ENCODE measurements at regions not wholly inside any gene's neighbourhood (a gene's known extent, or its start where the extent isn't known, plus 50 kb on each side); places are given as distances from the start of the nearest gene placed in this dataset.

DNA sequence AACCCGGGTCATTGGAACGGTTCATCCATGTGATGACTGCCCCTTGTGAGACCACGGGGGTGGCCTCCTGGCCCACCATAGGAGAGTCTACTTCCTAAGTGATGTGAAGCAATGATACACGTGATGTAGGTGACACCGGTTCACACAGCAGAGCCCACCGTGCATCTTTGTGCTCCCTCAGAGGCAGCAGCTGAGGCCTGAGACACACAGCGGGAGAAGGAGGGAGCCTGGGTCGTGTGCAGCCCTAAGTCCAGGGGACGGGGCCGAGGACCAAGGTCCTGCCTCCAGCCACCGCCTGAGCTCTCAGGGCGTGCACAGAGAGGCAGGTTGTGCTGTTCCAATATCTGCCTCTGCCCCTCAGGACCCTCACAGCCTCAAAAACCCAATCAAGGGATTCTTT lies 377.2 kb upstream of the SALL3 start:
- Histone ChIP-seq H3K27me3 (ENCODE audit: low read depth) (no peaks in the 10 kb centered on the region), H3K4me3 (no peak overlapping the region), H3K9me3 (no peaks in the 10 kb centered on the region), H3K4me1 (no peaks in the 10 kb centered on the region), H3K36me3 (replicated peaks) (no peaks in the 10 kb centered on the region)
- in situ Hi-C loops (cut with MboI; ENCODE audit: low sequenced_read_pairs) = no loop called here
- no peak for DNase-seq (ENCODE audit: low spot score in 2 of 2)

DNA sequence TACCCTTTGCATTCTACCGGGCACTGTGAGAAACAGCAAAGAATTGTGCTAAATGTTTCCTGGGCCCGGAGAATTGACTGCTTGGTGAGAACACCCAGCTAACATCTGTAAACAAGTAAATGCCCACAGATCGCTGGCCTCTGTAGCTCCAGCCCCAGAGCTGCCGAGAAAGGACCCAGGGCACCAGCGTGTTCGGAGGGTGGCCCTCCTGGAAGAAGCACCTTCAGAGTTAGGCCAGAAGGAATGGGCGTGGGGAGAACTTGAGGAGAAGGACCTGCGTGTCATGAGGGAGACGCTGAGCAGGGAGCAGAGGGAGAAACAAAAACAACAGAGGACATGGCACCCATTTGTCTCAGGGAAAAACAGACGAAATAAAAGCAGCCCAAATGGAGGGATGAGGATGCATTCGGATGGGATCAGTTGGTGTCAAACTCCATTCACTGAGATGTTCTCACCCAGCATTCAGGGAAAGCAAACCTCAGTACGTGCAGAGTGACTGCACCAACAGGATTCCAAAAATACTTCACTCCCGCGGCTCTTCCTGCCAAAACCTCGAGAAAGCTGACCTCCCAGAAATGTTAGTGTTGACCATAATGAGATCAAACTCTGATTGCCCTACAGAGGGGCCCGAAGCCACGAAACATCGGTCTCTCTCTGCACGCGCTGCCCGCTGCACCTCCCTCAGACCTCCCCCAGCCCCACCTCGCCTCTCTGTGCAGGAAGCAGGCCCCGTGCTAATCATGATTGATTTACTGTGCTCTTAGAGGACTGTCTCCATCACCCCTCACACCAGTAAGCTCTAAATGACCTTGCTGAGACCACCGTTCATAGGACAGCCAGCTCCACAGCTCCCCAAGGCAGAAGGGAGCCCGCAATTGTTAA lies 376.3 kb upstream of the SALL3 start:
- no peaks in the 10 kb centered on the region for H3K27me3 ChIP-seq (ENCODE audit: low read depth)
- no peak for DNase-seq (ENCODE audit: low spot score in 2 of 2)
- H3K9me3 ChIP-seq = no peaks in the 10 kb centered on the region
- H3K4me3 ChIP-seq = no peak overlapping the region
- H3K36me3 ChIP-seq (replicated peaks) = no peaks in the 10 kb centered on the region
- in situ Hi-C loops (cut with MboI; ENCODE audit: low sequenced_read_pairs) = no loop called here
- H3K4me1 ChIP-seq = no peaks in the 10 kb centered on the region

DNA sequence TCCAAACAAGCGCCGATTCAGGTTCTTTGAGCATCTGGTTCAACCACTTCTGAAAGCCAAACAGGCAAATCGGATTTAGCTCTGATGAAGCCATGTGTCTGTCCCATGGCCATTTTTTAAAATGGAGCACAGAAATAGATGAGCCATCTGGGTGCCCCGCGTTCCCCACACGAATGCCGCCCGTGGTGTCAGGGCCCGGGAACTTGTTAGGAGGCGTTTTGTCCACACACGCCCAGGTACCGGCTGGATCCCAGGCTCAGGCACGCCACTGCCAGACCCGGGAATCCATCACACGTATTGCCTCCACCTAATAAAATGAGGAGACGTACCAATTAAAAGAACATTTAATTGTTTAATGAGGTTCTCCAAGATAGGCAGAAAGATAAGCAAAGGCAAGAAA lies 374.4 kb upstream of the SALL3 start:
- in situ Hi-C loops (cut with MboI; ENCODE audit: low sequenced_read_pairs) = no loop called here
- Histone ChIP-seq H3K36me3 (replicated peaks) (no peaks in the 10 kb centered on the region), H3K27me3 (ENCODE audit: low read depth) (no peaks in the 10 kb centered on the region), H3K9me3 (no peaks in the 10 kb centered on the region), H3K4me1 (no peaks in the 10 kb centered on the region), H3K4me3 (no peak overlapping the region)
- DNase-seq (ENCODE audit: low spot score in 2 of 2) = no peak

DNA sequence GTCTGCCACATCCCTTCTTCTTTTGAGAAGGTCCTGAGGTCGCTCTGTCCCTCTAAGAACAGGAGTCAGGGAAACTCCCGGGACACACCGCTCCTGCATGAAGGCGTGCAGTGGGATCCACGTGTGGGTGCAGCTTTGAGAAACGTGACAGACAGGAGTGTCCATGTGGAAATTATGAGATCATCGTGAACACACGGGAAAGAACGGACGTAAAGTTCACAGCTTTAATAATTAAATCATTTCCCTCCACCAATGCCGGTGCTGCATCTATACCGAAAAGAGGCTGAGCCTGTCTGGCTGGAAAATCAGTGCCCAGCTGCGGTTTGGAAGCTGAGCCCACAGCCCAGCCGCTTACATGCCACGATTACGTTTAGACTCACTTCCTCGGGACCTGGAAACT lies 372.4 kb upstream of the SALL3 start:
- DNase-seq (ENCODE audit: low spot score in 2 of 2) = no peak
- Histone ChIP-seq H3K9me3 (no peaks in the 10 kb centered on the region), H3K36me3 (replicated peaks) (no peaks in the 10 kb centered on the region), H3K4me1 (no peaks in the 10 kb centered on the region), H3K27me3 (ENCODE audit: low read depth) (no peaks in the 10 kb centered on the region), H3K4me3 (no peak overlapping the region)
- in situ Hi-C loops (cut with MboI; ENCODE audit: low sequenced_read_pairs) = no loop called here

DNA sequence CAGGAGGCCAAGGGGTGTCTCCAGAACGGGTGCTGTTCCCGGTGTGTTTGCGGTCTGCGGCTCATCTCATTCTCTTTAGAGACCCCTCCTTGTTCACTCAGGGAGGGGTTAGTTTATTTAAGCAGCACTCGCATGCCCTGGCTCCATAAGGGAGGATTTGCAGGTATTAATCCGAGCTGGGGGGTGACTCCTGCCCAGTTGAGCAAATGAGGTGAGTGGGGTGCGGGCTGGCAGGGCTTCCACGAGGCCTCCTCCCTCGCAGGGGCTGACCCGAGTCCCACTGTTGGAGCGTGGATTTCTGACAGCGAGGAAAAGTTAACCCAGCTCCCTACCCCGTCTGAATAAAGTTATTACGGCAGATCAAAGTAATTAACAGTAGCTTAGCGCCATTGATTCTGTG lies 371.8 kb upstream of the SALL3 start:
- DNase-seq (ENCODE audit: low spot score in 2 of 2) = no peak
- no peaks in the 10 kb centered on the region for H3K4me1 ChIP-seq
- H3K36me3 ChIP-seq (replicated peaks) = no peaks in the 10 kb centered on the region
- no peaks in the 10 kb centered on the region for H3K9me3 ChIP-seq
- H3K4me3 ChIP-seq = no peak overlapping the region
- in situ Hi-C loops (cut with MboI; ENCODE audit: low sequenced_read_pairs) = no loop called here
- no peaks in the 10 kb centered on the region for H3K27me3 ChIP-seq (ENCODE audit: low read depth)

DNA sequence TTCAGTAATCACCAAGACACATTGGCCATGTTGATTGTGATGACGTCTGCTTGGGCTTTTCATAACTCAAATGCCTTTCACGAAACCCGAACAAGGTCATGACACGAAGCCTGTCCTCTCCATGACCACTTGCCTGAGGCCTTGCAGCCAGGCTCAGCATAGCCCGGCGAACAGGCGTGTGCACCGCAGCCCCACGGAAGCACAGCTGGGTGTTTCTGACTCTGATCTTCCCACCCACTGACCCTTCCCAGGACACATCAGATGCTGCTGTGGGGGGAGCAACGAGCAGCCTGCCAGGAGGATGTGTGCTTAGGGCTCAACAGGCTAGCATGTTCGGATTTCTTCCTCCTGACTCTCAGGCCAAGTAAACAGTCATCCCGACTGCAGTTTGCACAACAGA lies 369.4 kb upstream of the SALL3 start:
- Histone ChIP-seq H3K27me3 (ENCODE audit: low read depth) (no peaks in the 10 kb centered on the region), H3K4me1 (no peaks in the 10 kb centered on the region), H3K4me3 (no peak overlapping the region), H3K36me3 (replicated peaks) (no peaks in the 10 kb centered on the region), H3K9me3 (no peaks in the 10 kb centered on the region)
- no peak for DNase-seq (ENCODE audit: low spot score in 2 of 2)
- in situ Hi-C loops (cut with MboI; ENCODE audit: low sequenced_read_pairs) = no loop called here

DNA sequence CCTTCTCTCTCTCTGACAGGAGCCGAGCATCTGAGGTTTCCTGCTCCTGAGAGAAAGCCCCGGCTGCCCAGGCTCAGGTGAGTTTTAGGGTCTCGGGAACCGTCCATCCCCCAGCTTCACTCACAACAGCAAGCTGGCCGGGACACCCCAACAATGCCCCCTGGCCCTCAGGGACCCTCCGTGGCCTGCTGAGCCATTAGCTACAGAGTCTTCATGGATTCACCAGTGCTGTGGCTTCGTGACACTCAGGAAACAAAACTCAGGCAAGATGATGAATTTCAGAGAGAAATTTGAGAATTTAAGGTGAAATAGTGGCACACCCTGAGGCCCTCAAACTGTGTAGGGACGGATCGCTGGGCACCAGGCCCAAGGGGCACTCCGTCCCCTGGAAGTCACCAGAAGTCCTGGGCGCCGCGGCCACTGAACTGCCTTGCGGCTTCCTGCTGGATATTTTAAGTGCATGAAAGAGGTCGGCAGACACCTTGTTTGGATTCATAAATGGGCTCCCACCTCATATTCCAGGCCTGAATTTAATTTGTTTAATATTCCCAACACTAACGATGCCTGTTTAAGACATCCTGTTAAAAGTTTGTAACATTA lies 368.3 kb upstream of the SALL3 start:
- Histone ChIP-seq H3K9me3 (no peaks in the 10 kb centered on the region), H3K36me3 (replicated peaks) (no peaks in the 10 kb centered on the region), H3K27me3 (ENCODE audit: low read depth) (no peaks in the 10 kb centered on the region), H3K4me3 (no peak overlapping the region), H3K4me1 (no peaks in the 10 kb centered on the region)
- no peak for DNase-seq (ENCODE audit: low spot score in 2 of 2)
- in situ Hi-C loops (cut with MboI; ENCODE audit: low sequenced_read_pairs) = no loop called here

DNA sequence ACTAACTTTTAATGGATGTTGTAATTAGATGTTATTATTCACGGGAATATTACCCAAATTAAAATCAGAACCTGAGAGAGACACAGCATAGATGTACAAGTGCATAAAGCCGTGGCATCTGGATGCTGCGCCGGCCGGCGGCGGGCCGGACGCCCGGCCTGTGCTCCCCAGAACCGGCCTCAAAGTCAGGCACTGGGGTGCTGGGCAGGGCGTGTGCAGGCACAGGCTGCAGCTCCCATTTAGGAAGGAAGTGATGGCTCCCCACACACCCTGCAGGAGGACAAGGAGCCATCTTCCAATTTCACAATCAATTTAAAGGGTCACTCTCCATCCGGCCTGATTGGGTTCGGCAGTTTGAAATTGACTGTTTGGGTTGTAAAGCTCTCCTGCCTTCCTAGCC lies 367.7 kb upstream of the SALL3 start:
- Histone ChIP-seq H3K9me3 (no peaks in the 10 kb centered on the region), H3K4me3 (no peak overlapping the region), H3K36me3 (replicated peaks) (no peaks in the 10 kb centered on the region), H3K4me1 (no peaks in the 10 kb centered on the region), H3K27me3 (ENCODE audit: low read depth) (no peaks in the 10 kb centered on the region)
- in situ Hi-C loops (cut with MboI; ENCODE audit: low sequenced_read_pairs) = no loop called here
- no peak for DNase-seq (ENCODE audit: low spot score in 2 of 2)

DNA sequence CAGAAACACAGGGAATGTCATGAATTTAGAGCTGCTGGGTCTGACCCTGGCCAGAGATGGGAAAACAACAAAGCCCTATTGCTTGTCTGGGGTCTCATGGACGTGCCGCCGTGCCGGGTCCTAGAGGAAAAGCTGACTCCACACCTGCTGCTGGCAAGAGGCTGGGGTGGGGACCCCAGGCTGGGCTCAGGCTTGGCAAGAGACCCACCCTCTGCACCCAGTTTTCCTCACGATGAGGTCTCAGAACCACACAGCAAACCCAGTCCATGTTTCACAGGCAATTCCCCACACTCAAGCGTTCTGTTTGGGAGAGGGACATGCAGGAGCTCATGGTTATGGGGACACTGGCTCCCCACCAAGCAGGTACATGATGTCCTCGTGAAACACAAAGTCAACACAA lies 367.3 kb upstream of the SALL3 start:
- Histone ChIP-seq H3K27me3 (ENCODE audit: low read depth) (no peaks in the 10 kb centered on the region), H3K36me3 (replicated peaks) (no peaks in the 10 kb centered on the region), H3K4me1 (no peaks in the 10 kb centered on the region), H3K9me3 (no peaks in the 10 kb centered on the region), H3K4me3 (no peak overlapping the region)
- DNase-seq (ENCODE audit: low spot score in 2 of 2) = no peak
- in situ Hi-C loops (cut with MboI; ENCODE audit: low sequenced_read_pairs) = no loop called here

DNA sequence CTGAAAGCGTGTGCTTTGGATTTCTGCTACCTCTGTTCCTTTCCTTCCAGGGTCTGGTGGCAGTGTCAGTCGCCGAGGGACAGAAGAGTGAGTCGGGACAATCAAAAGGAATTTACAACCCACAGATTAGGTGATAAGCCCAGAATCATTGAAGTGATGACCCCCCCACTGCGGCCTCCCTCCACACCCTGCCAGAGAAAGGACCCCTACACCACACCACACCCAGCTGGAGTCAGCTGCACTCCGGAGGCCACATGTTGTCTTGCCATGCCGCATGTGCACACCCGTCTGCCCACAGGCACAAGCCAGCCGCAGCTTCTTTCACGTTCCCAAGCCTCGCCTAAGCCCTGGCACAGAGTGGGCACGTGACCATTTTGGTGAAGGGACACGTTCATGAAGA lies 366.8 kb upstream of the SALL3 start:
- Histone ChIP-seq H3K4me3 (no peak overlapping the region), H3K27me3 (ENCODE audit: low read depth) (no peaks in the 10 kb centered on the region), H3K4me1 (no peaks in the 10 kb centered on the region), H3K9me3 (no peaks in the 10 kb centered on the region), H3K36me3 (replicated peaks) (no peaks in the 10 kb centered on the region)
- no peak for DNase-seq (ENCODE audit: low spot score in 2 of 2)
- in situ Hi-C loops (cut with MboI; ENCODE audit: low sequenced_read_pairs) = no loop called here

DNA sequence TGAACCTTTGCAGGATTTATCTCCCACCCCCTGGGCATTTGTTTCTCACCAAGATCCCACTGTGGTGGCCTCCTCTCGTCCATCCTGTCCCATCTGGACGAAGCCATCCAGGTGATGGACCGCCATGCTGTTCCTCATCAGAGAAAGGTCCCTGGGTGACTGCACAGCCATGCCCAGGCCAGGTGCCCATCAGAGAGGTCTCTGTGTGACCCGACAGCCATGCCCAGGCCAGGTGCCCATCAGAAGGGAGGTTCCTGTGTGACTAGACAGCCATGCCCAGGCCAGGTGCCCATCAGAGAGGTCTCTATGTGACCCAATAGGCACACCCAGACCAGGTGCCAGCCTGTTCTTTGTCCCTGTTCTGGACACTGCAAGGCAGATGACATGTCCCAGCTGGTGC lies 360.9 kb upstream of the SALL3 start:
- no peaks in the 10 kb centered on the region for H3K36me3 ChIP-seq (replicated peaks)
- in situ Hi-C loops (cut with MboI; ENCODE audit: low sequenced_read_pairs) = no loop called here

DNA sequence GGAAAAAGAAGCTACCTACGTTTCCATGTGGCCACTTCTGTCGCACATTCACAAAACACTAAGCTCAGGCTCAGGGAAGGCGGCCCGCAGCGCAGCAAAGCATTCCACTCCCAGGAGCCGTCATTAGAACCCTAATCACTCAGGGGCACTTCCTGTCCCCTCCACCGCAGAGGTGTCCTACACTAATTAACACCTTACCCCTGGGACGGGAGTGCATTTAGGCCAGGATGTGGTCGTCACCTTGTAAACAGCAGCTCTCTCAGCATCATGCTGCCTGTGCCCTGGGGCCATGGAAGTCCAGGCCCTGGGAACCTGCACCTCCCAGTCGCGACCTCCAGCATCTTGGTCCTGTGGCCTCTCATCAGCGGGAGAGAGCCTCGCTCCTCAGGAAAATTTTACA lies 359.8 kb upstream of the SALL3 start:
- Histone ChIP-seq H3K36me3 (replicated peaks) (no peaks in the 10 kb centered on the region), H3K4me1 (no peaks in the 10 kb centered on the region), H3K4me3 (no peak overlapping the region), H3K27me3 (ENCODE audit: low read depth) (no peaks in the 10 kb centered on the region), H3K9me3 (no peaks in the 10 kb centered on the region)
- in situ Hi-C loops (cut with MboI; ENCODE audit: low sequenced_read_pairs) = no loop called here
- no peak for DNase-seq (ENCODE audit: low spot score in 2 of 2)

More for the DNA sequence above, 360.9 kb upstream of the SALL3 start:
- Histone ChIP-seq H3K4me3 (no peak overlapping the region), H3K9me3 (no peaks in the 10 kb centered on the region), H3K4me1 (no peaks in the 10 kb centered on the region), H3K27me3 (ENCODE audit: low read depth) (no peaks in the 10 kb centered on the region)
- no peak for DNase-seq (ENCODE audit: low spot score in 2 of 2)

DNA sequence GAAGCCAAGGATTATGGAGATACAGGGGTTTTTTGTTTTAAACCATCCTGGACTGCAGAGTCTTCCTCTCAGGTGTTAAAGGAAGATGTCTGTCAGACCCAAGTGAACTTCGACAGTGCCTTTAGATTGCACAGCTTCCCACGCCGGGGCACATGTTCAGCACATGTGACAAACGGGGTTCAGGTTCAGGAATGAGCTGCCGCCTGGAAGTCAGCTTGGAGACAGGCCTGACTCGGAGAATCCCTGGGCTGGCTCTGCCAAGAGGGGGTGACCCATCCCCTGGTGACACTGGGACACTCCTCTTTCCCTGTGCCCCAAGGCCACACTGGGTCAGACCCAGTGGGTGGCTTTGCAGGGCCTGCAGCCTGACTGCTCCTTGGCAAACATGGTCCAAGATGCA lies 359.3 kb upstream of the SALL3 start:
- no peak for DNase-seq (ENCODE audit: low spot score in 2 of 2)
- H3K36me3 ChIP-seq (replicated peaks) = no peaks in the 10 kb centered on the region
- H3K4me3 ChIP-seq = no peak overlapping the region
- in situ Hi-C loops (cut with MboI; ENCODE audit: low sequenced_read_pairs) = no loop called here
- no peaks in the 10 kb centered on the region for H3K9me3 ChIP-seq
- no peaks in the 10 kb centered on the region for H3K27me3 ChIP-seq (ENCODE audit: low read depth)
- no peaks in the 10 kb centered on the region for H3K4me1 ChIP-seq

DNA sequence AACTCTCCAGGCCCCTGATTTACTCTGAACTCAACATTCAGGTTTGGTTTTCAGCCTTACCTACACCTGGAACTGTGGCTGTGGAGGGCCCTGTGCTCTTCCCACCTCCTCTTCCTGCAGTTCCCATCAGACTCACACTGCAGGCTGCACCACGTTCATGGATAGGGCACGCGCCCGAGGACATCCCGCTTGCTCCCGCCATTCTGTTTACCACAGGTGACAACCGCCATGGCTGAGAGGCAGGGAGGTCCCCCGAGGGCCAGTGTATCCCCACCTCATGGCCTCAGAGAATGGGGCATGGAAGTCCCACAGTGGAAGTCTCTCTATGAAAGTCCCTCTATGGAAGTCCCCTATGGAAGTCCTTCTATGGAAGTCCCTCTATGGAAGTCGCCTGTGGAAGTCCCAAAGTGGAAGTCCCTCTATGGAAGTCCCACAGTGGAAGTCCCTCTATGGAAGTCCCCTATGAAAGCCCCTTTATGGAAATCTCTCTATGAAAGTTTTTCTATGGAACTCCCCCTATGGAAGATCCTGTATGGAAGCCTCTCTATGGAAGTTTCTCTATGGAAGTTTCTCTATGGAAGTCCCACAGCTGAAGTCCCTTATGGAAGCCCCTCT lies 358.4 kb upstream of the SALL3 start:
- DNase-seq (ENCODE audit: low spot score in 2 of 2) = no peak

More for the DNA sequence above, 358.4 kb upstream of the SALL3 start:
- Histone ChIP-seq H3K27me3 (ENCODE audit: low read depth) (no peaks in the 10 kb centered on the region), H3K9me3 (no peaks in the 10 kb centered on the region), H3K4me3 (no peak overlapping the region), H3K36me3 (replicated peaks) (no peaks in the 10 kb centered on the region), H3K4me1 (no peaks in the 10 kb centered on the region)
- in situ Hi-C loops (cut with MboI; ENCODE audit: low sequenced_read_pairs) = no loop called here
